H1 (cell line): ENCODE measurements at regions not wholly inside any gene's neighbourhood (a gene's known extent, or its start where the extent isn't known, plus 50 kb on each side); places are given as distances from the start of the nearest gene placed in this dataset.

Experiments
- CTCF ChIA-PET: fragments of 300-600 bp; sonication (Branson Sonifier 250); formaldehyde crosslinking; loops from one replicate; lab custom pipeline; 2021; ENCODE audit not compliant: partially characterized antibody; lab: Charles Lee
- POLR2A ChIA-PET: fragments of 300-600 bp; sonication (Branson Sonifier 250); formaldehyde crosslinking; loops from one replicate; lab custom pipeline; 2021; ENCODE audit warnings: inconsistent platforms; ENCODE audit not compliant: partially characterized antibody; lab: Charles Lee
- DNase-seq, 2 experiments: peaks; one replicate each; pipeline versions ENCODE4 v3.0.0 to v3.0.0-alpha.2; 2010 to 2022; ENCODE audit warnings: low spot score in 2 of 2, low read depth in 1 of 2, mixed read lengths in 1 of 2
- FAIRE-seq: peaks from 2 replicates; lab custom pipeline; 2011; peaks lifted over from hg19 to GRCh38; lab: Jason Lieb, UNC
- H2AFZ ChIP-seq: 2 replicates; pipeline ENCODE4 v1.8.1; 2012; ENCODE audit warnings: low read length, inconsistent platforms
- H2AK5ac ChIP-seq: 2 replicates; pipeline ENCODE4 v1.6.1; 2013; ENCODE audit warnings: low read depth, low read length
- H2BK120ac ChIP-seq: replicated peaks from 2 replicates; pipeline ENCODE3; 2013; ENCODE audit warnings: low read depth, low read length, inconsistent platforms
- H2BK12ac ChIP-seq: 2 replicates; pipeline ENCODE4 v1.6.1; 2013; ENCODE audit warnings: low read depth, low read length
- H2BK15ac ChIP-seq: 2 replicates; pipeline ENCODE4 v1.6.1; 2013; ENCODE audit warnings: low read length
- H2BK20ac ChIP-seq: 2 replicates; pipeline ENCODE4 v1.6.1; 2013; ENCODE audit warnings: low read length
- H2BK5ac ChIP-seq: 2 replicates; pipeline ENCODE4 v1.6.1; 2013; ENCODE audit warnings: low read depth, low read length
- H3K14ac ChIP-seq: 2 replicates; pipeline ENCODE4 v1.6.1; 2013; ENCODE audit warnings: inconsistent platforms; ENCODE audit not compliant: insufficient read length
- H3K18ac ChIP-seq: 2 replicates; pipeline ENCODE4 v1.6.1; 2013; ENCODE audit warnings: low read length; ENCODE audit errors: extremely low read depth
- H3K23ac ChIP-seq: 2 replicates; pipeline ENCODE4 v1.6.1; 2013; ENCODE audit warnings: inconsistent platforms; ENCODE audit not compliant: insufficient read length
- H3K23me2 ChIP-seq: 2 replicates; pipeline ENCODE4 v1.6.1; 2013; ENCODE audit warnings: low read depth, low read length
- H3K27ac ChIP-seq: 2 replicates; pipeline ENCODE4 v1.6.1; 2011; ENCODE audit warnings: low read depth, low read length, inconsistent platforms
- H3K27me3 ChIP-seq, 4 experiments: replicated peaks in 1 of 4; 1 replicate in 1 of 4; 2 replicates in 3 of 4; pipeline versions ENCODE4 v1.6.1 to v1.8.1; 2011 to 2013; ENCODE audit warnings: low read length in 3 of 4, mild to moderate bottlenecking in 3 of 4, inconsistent platforms in 2 of 4, mixed read lengths in 2 of 4, moderate library complexity in 1 of 4; ENCODE audit not compliant: control insufficient read depth in 3 of 4, insufficient read depth in 3 of 4; ENCODE audit errors: extremely low read depth in 1 of 4
- H3K36me3 ChIP-seq, 4 experiments: 2 replicates each; pipeline versions ENCODE4 v1.6.1 to v1.8.1; 2011 to 2013; ENCODE audit warnings: mild to moderate bottlenecking in 4 of 4, low read length in 3 of 4, moderate library complexity in 2 of 4, control low read depth in 1 of 4, inconsistent platforms in 1 of 4; ENCODE audit not compliant: insufficient read depth in 4 of 4, control insufficient read depth in 2 of 4
- H3K4ac ChIP-seq: replicated peaks from 2 replicates; pipeline ENCODE3; 2013; ENCODE audit warnings: low read length, low read depth, mixed read lengths, inconsistent platforms; ENCODE audit not compliant: insufficient read length
- H3K4me1 ChIP-seq, 4 experiments: replicated peaks in 1 of 4; 1 replicate in 1 of 4; 2 replicates in 3 of 4; pipeline versions ENCODE4 v1.6.1 to v1.8.1; 2011 to 2013; ENCODE audit warnings: low read length in 3 of 4, inconsistent platforms in 2 of 4, mixed read lengths in 1 of 4; ENCODE audit not compliant: insufficient read depth in 4 of 4, control insufficient read depth in 3 of 4
- H3K4me2 ChIP-seq, 2 experiments: 2 replicates each; pipeline versions ENCODE4 v1.6.1 to v1.8.1; 2011 to 2013; ENCODE audit warnings: low read depth in 2 of 2, low read length in 2 of 2, control low read depth in 1 of 2, inconsistent platforms in 1 of 2, mild to moderate bottlenecking in 1 of 2; ENCODE audit not compliant: insufficient read depth in 1 of 2
- H3K4me3 ChIP-seq, 4 experiments: fragments of 200-600, 300-600 bp in 1 of 4; sonication (generic), shearing (Covaris generic), sonication (Bioruptor Twin) in 1 of 4; 2 replicates each; pipeline versions ENCODE4 v1.5.1 to v1.8.1; 2011 to 2016; ENCODE audit warnings: low read length in 4 of 4, low read depth in 3 of 4, control low read depth in 2 of 4, inconsistent platforms in 2 of 4, mild to moderate bottlenecking in 2 of 4, mixed read lengths in 1 of 4, moderate library complexity in 1 of 4; ENCODE audit not compliant: insufficient read depth in 2 of 4; ENCODE audit errors: extremely low read depth in 1 of 4
- H3K56ac ChIP-seq: replicated peaks from 2 replicates; pipeline ENCODE3; 2013; ENCODE audit warnings: low read depth, mild to moderate bottlenecking, mixed read lengths, low read length, inconsistent platforms; ENCODE audit not compliant: insufficient read length
- H3K79me1 ChIP-seq: 2 replicates; pipeline ENCODE4 v1.6.1; 2013; ENCODE audit warnings: low read depth, low read length, control low read depth
- H3K79me2 ChIP-seq, 2 experiments: 2 replicates each; pipeline versions ENCODE4 v1.6.1 to v1.8.1; 2012 to 2013; ENCODE audit warnings: low read length in 2 of 2, mild to moderate bottlenecking in 2 of 2, inconsistent platforms in 1 of 2; ENCODE audit not compliant: insufficient read depth in 2 of 2, control insufficient read depth in 1 of 2
- H3K9ac ChIP-seq, 4 experiments: replicated peaks in 1 of 4; 1 replicate in 1 of 4; 2 replicates in 3 of 4; pipeline versions ENCODE4 v1.6.1 to v1.8.1; 2011 to 2013; ENCODE audit warnings: low read depth in 3 of 4, low read length in 3 of 4, control low read depth in 2 of 4, mild to moderate bottlenecking in 2 of 4, moderate library complexity in 2 of 4, inconsistent platforms in 1 of 4; ENCODE audit errors: extremely low read depth in 1 of 4
- H3K9me3 ChIP-seq, 2 experiments: 2 replicates each; pipeline versions ENCODE4 v1.6.1 to v1.8.1; 2012 to 2013; ENCODE audit warnings: mild to moderate bottlenecking in 2 of 2, moderate library complexity in 2 of 2, control low read depth in 1 of 2, inconsistent platforms in 1 of 2, low read depth in 1 of 2, low read length in 1 of 2, mixed read lengths in 1 of 2; ENCODE audit not compliant: insufficient read depth in 2 of 2
- H4K20me1 ChIP-seq, 2 experiments: replicated peaks in 1 of 2; 2 replicates each; pipeline versions ENCODE3 to v1.8.1; 2011 to 2013; ENCODE audit warnings: inconsistent platforms in 2 of 2, low read length in 2 of 2, mild to moderate bottlenecking in 1 of 2; ENCODE audit not compliant: insufficient read depth in 2 of 2, control insufficient read depth in 1 of 2
- H4K5ac ChIP-seq: 2 replicates; pipeline ENCODE4 v1.6.1; 2013; ENCODE audit warnings: low read length, low read depth, mixed read lengths, inconsistent platforms; ENCODE audit not compliant: insufficient read length
- H4K8ac ChIP-seq: 2 replicates; pipeline ENCODE4 v1.8.0; 2013; ENCODE audit warnings: mild to moderate bottlenecking, moderate library complexity, low read length, inconsistent platforms; ENCODE audit not compliant: insufficient read depth; ENCODE audit errors: extremely low read depth
- H4K91ac ChIP-seq: replicated peaks from 2 replicates; pipeline ENCODE3; 2013; ENCODE audit warnings: low read length, mixed read lengths, inconsistent platforms; ENCODE audit not compliant: insufficient read length
- RNF2 ChIP-seq: fragments of 200-900, 300-1000 bp; sonication (generic); IDR thresholded peaks from 2 replicates; pipeline ENCODE4 v1.7.1; 2016; ENCODE audit warnings: borderline replicate concordance, low read depth, mild to moderate bottlenecking, antibody characterized with exemption, low read length; ENCODE audit not compliant: poor library complexity, severe bottlenecking; ENCODE audit errors: missing control alignments
- whole genome bisulfite sequencing, 2 experiments: shearing (Covaris generic) in 1 of 2; methylation state at CpG; one replicate each; pipeline versions ENCODE4 v1.1.6 to v1.1.7; 2013 to 2015; ENCODE audit warnings: low lambda C conversion rate in 2 of 2, mixed read lengths in 2 of 2, inconsistent platforms in 1 of 2, low coverage in 1 of 2, missing lambda C conversion rate in 1 of 2; ENCODE audit not compliant: insufficient replicate concordance in 2 of 2, insufficient coverage in 1 of 2, insufficient read length in 1 of 2; ENCODE audit errors: extremely low coverage in 1 of 2, missing lambda C conversion rate in 1 of 2; 5-methylcytosine and 5-hydroxymethylcytosine counted together

DNA sequence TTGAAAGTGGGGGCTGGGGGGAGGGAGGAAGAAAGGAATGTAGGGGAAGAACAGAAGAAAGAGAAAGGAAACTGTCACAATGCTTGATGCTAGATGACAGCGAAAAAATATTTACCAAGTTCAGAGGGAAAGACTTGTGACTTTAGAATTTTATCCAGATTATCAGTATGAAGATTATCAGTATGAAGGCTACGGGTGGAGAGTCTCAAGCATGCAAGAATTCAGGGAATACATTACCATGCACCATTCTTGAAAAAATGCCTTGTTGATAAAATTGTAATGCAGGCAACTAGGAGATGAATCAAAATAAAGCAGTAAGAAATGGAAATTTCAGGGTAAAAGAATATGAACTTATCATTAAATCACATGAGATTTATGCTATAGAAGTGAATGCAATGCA, 376.8 kb downstream of the PCNX1 start:
- Histone ChIP-seq H3K27ac (no peak overlapping the region), H3K23me2 (no peaks in the 10 kb centered on the region), H2BK20ac (no peak overlapping the region), H2AFZ (no peak overlapping the region), H2BK12ac (no peak overlapping the region), H3K27me3 (no peaks in the 10 kb centered on the region), H3K23ac (no peak overlapping the region), H3K14ac (no peak overlapping the region), H3K4me2 (no peak overlapping the region), H2BK120ac (no peak overlapping the region), H2BK5ac (no peak overlapping the region), H3K9ac (no peak overlapping the region), H4K5ac (no peak overlapping the region), H3K18ac (no peak overlapping the region), H2BK15ac (no peak overlapping the region), H3K4ac (no peak overlapping the region), H4K20me1 (no peaks in the 10 kb centered on the region), H2AK5ac (no peak overlapping the region), H3K79me2 (no peaks in the 10 kb centered on the region), H3K4me3 (no peak overlapping the region), H3K36me3 (no peaks in the 10 kb centered on the region), H3K9me3 (peaks cover 0 to 3% of the 10 kb centered on the region in 2 experiments; a peak in 2 of 4 replicates), H4K8ac (no peak overlapping the region), H3K4me1 (no peaks in the 10 kb centered on the region), H3K56ac (no peak overlapping the region), H4K91ac (no peak overlapping the region), H3K79me1 (no peaks in the 10 kb centered on the region)
- POLR2A ChIA-PET = no interaction called here
- no peak for TF ChIP-seq RNF2
- no peak for DNase-seq
- 91% methylated on average over 2 of the region's 2 CpGs; no CpG with 5 or more reads in 1 of the 2 experiments for WGBS, 2 experiments
- CTCF ChIA-PET = interaction anchor here (0.6 kb wide), 1 partner anchor 144 kb away, joined by 3 read pairs; no protein-coding TSS in a partner anchor
- no peak for FAIRE-seq
